OCI-LY1 (cell line): ENCODE measurements at regions not wholly inside any gene's neighbourhood (a gene's known extent, or its start where the extent isn't known, plus 50 kb on each side); places are given as distances from the start of the nearest gene placed in this dataset.

ENCODE experiments used
- CTCF ChIP-seq: fragments of 200-600 bp; sonication (generic), shearing (Covaris generic); IDR thresholded peaks from 2 replicates; pipeline ENCODE4 v1.5.1; 2017; ENCODE audit warnings: mild to moderate bottlenecking, antibody characterized with exemption, low read length, moderate library complexity, mixed read lengths
- EZH2 ChIP-seq: fragments of 200-600 bp; sonication (generic), shearing (Covaris generic); IDR thresholded peaks from 2 replicates; pipeline ENCODE4 v1.8.0; 2017; ENCODE audit warnings: borderline replicate concordance, mixed run types, mild to moderate bottlenecking, antibody characterized with exemption, low read length, moderate library complexity, mixed read lengths

- TF ChIP-seq CTCF (no peak), EZH2 (no peak)
These were observed 84.7 kb upstream of the KCNK12 start for GRCh38 chr2:47655563-47655880.
